ENCODE measurements at regions not wholly inside any gene's neighbourhood (a gene's known extent, or its start where the extent isn't known, plus 50 kb on each side); places are given as distances from the start of the nearest gene placed in this dataset.
"Not testable (repeated sequence)": the region's sequence is repeated elsewhere in the genome, so short reads cannot be mapped to it uniquely, and the experiment has no call there.

GRCh38 chr6:79408256-79408974, 128.8 kb downstream of the LCA5 start:
- DNase-seq (ENCODE audit: low spot score) (no peak), ATAC-seq (no peak)
- H3K36me3 Mint-ChIP-seq: no peaks in the 10 kb centered on the region
- no peaks in the 10 kb centered on the region for H3K9me3 Mint-ChIP-seq
- H3K4me3 Mint-ChIP-seq: no peak overlapping the region
- H3K27ac Mint-ChIP-seq: no peak overlapping the region
- no peaks in the 10 kb centered on the region for H3K27me3 Mint-ChIP-seq
- no peaks in the 10 kb centered on the region for H3K4me1 Mint-ChIP-seq (ENCODE audit: low read depth in 2 of 2)

- no peak overlapping the region for H3K4me3 Mint-ChIP-seq
- H3K36me3 Mint-ChIP-seq: no peaks in the 10 kb centered on the region
- H3K27me3 Mint-ChIP-seq: no peaks in the 10 kb centered on the region
- no peaks in the 10 kb centered on the region for H3K4me1 Mint-ChIP-seq (ENCODE audit: low read depth in 2 of 2)
- H3K9me3 Mint-ChIP-seq: no peaks in the 10 kb centered on the region
- no peak for DNase-seq (ENCODE audit: low spot score)
- no peak for ATAC-seq
- no peak overlapping the region for H3K27ac Mint-ChIP-seq
Observed at GRCh38 chr6:79404677-79405076, 132.6 kb downstream of the LCA5 start.

- DNase-seq (ENCODE audit: low spot score) (no peak), ATAC-seq (no peak)
- Mint-ChIP-seq H3K4me3 (no peak overlapping the region), H3K27me3 (no peaks in the 10 kb centered on the region), H3K4me1 (ENCODE audit: low read depth in 2 of 2) (no peaks in the 10 kb centered on the region), H3K27ac (no peak overlapping the region), H3K9me3 (no peaks in the 10 kb centered on the region), H3K36me3 (no peaks in the 10 kb centered on the region)
Observed at GRCh38 chr6:79404261-79404660, 133.0 kb downstream of the LCA5 start.

DNA sequence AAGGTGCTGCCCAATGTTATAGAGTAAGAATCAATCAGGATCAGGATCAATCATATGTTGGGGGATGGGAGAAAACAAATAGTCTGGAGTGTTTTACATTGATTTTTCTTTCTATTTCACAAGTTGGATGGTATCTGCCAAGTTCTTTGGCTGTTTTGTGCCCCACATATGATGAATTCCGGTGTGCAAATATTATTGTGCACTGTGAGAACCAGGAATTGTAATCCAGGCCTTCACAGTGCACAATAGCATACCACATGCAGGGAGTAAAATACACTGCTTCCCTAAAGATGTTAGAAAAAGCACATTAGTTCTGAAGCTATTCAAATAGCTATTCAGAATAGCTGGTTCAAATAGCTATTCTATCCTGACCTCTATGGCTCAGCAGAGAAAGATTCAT, 133.7 kb downstream of the LCA5 start:
- ATAC-seq: no peak
- no peaks in the 10 kb centered on the region for H3K9me3 Mint-ChIP-seq
- H3K4me3 Mint-ChIP-seq: no peak overlapping the region
- H3K36me3 Mint-ChIP-seq: no peaks in the 10 kb centered on the region
- no peaks in the 10 kb centered on the region for H3K4me1 Mint-ChIP-seq (ENCODE audit: low read depth in 2 of 2)
- H3K27me3 Mint-ChIP-seq: no peaks in the 10 kb centered on the region
- no peak for DNase-seq (ENCODE audit: low spot score)
- H3K27ac Mint-ChIP-seq: no peak overlapping the region

DNA sequence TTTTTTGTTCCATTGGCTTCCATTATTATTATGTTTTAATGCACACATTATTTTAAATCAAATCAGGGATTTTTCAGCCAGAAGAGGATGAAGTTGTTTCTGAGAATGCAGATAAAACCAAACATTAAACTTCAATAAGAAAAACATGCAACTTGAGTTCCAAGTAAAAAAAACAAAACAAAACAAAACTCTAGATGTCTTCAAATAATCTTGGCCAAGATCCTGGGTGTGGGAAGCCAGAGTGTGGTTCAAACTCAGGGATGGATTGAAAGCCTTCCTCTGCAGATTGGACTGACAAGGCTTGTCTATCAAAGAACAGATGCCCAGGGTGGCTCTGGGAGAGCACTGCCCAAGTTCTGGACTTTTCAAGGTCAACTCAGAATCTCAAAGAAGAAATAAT, 134.1 kb downstream of the LCA5 start:
- no peaks in the 10 kb centered on the region for H3K27me3 Mint-ChIP-seq
- DNase-seq (ENCODE audit: low spot score) (no peak), ATAC-seq (no peak)
- H3K4me3 Mint-ChIP-seq: no peak overlapping the region
- H3K36me3 Mint-ChIP-seq: no peaks in the 10 kb centered on the region
- no peak overlapping the region for H3K27ac Mint-ChIP-seq
- H3K9me3 Mint-ChIP-seq: no peaks in the 10 kb centered on the region
- H3K4me1 Mint-ChIP-seq (ENCODE audit: low read depth in 2 of 2): no peaks in the 10 kb centered on the region

- Mint-ChIP-seq H3K4me1 (ENCODE audit: low read depth in 2 of 2) (no peaks in the 10 kb centered on the region), H3K36me3 (no peaks in the 10 kb centered on the region), H3K4me3 (no peak overlapping the region), H3K9me3 (peaks cover 7% of the 10 kb centered on the region), H3K27ac (no peak overlapping the region), H3K27me3 (no peaks in the 10 kb centered on the region)
- DNase-seq (ENCODE audit: low spot score): no peak
- no peak for ATAC-seq
Observed at GRCh38 chr6:79399499-79399898, 137.7 kb downstream of the LCA5 start.

DNA sequence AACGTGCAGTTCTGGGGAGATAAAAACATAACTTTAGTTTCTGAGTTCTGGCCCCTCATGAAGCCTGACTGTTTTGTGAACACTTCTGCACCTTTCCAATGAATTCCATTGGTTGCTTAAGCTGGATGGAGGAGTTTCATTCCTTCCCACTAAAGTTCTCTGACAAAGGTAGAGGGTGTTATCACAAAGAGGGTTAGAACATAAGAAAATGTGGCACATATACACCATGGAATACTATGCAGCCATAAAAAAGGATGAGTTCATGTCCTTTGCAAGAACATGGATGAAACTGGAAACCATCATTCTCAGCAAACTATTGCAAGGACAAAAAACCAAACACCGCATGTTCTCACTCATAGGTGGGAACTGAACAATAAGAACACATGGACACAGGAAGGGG, 138.6 kb downstream of the LCA5 start:
- not testable (repeated sequence) for ATAC-seq; DNase-seq (ENCODE audit: low spot score); H3K36me3 Mint-ChIP-seq; H3K4me1 Mint-ChIP-seq (ENCODE audit: low read depth in 2 of 2); H3K27ac Mint-ChIP-seq; H3K4me3 Mint-ChIP-seq; H3K27me3 Mint-ChIP-seq
- peaks cover 10% of the 10 kb centered on the region for H3K9me3 Mint-ChIP-seq

- Mint-ChIP-seq H3K9me3 (peaks cover 12% of the 10 kb centered on the region), H3K27ac (no peak overlapping the region), H3K4me1 (ENCODE audit: low read depth in 2 of 2) (no peaks in the 10 kb centered on the region), H3K36me3 (no peaks in the 10 kb centered on the region), H3K4me3 (no peak overlapping the region), H3K27me3 (no peaks in the 10 kb centered on the region)
- no peak for ATAC-seq
- DNase-seq (ENCODE audit: low spot score): no peak
Observed at GRCh38 chr6:79396625-79397024, 140.6 kb downstream of the LCA5 start.

DNA sequence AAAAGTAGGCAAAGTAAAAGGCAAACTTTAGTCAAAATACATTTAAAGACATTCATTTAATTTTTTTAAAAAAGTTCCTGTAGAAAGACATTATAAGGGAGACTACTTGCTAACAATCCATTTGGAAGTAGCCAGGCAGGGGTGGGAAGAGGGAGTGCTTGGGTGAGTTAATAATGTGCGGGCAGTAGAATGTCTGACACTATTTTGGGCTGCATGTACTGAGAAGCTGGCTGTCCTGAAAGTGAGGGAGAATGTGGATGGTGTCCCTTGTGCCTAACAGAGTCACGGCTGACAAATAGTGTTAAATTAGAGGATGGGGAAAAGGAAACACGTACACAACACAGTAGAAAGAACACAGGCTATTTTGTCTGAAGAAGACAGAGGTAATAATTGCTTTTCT, 142.5 kb downstream of the LCA5 start:
- no peaks in the 10 kb centered on the region for H3K36me3 Mint-ChIP-seq
- H3K4me1 Mint-ChIP-seq (ENCODE audit: low read depth in 2 of 2): no peaks in the 10 kb centered on the region
- ATAC-seq (no peak), DNase-seq (ENCODE audit: low spot score) (no peak)
- H3K9me3 Mint-ChIP-seq: peaks cover 12% of the 10 kb centered on the region
- no peak overlapping the region for H3K4me3 Mint-ChIP-seq
- H3K27me3 Mint-ChIP-seq: no peaks in the 10 kb centered on the region
- no peak overlapping the region for H3K27ac Mint-ChIP-seq

DNA sequence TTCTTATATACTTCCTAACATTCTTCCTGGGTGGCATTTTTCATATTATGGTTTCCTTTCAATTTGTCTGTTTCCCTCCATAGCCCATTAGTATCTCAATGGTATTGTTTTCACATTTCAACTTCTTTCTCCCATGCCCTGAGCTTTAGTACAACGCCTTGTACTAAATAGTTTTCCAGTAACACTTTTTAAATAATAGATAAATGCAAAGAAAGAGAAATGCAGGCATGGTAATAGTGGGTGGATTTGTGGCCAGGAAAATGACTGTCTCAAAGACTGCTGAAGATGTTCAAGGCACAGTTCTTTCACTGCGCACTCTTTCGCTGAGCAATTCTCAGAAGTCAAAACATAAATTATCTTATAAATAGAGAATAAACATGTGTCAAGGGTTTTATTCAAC, 145.1 kb downstream of the LCA5 start:
- no peak overlapping the region for H3K4me3 Mint-ChIP-seq
- peaks cover 5% of the 10 kb centered on the region for H3K36me3 Mint-ChIP-seq
- no peaks in the 10 kb centered on the region for H3K27me3 Mint-ChIP-seq
- no peak overlapping the region for H3K27ac Mint-ChIP-seq
- DNase-seq (ENCODE audit: low spot score) (no peak), ATAC-seq (no peak)
- peaks cover 14% of the 10 kb centered on the region for H3K9me3 Mint-ChIP-seq
- H3K4me1 Mint-ChIP-seq (ENCODE audit: low read depth in 2 of 2): no peaks in the 10 kb centered on the region

GRCh38 chr6:79391480-79391879, 145.8 kb downstream of the LCA5 start:
- Mint-ChIP-seq H3K4me3 (no peak overlapping the region), H3K9me3 (peaks cover 9% of the 10 kb centered on the region), H3K36me3 (peaks cover 5% of the 10 kb centered on the region)

DNA sequence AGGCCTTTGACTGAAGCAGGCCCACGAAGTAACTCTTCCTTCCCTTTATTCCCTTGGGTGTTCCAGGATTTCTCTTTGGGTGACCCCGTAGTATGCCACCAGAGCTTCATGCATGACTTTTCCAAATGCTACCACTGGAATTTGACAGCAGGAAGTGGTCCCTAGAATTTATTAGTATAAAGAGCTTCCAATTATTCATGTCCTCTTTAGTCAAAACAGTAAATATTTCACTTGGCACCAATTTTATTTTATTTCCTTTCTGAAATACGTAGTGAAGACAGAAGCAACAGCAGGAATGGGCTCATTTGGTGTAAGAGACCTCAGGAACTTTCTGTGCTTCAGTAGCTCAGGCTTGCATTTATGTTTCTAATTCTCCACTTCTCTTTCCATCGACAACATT, 151.3 kb downstream of the LCA5 start:
- no peak overlapping the region for H3K4me3 Mint-ChIP-seq
- H3K9me3 Mint-ChIP-seq: peaks cover 5% of the 10 kb centered on the region
- H3K27ac Mint-ChIP-seq: no peak overlapping the region
- peaks cover 5% of the 10 kb centered on the region for H3K36me3 Mint-ChIP-seq
- no peaks in the 10 kb centered on the region for H3K27me3 Mint-ChIP-seq
- no peak for DNase-seq (ENCODE audit: low spot score)
- H3K4me1 Mint-ChIP-seq (ENCODE audit: low read depth in 2 of 2): no peaks in the 10 kb centered on the region
- ATAC-seq: no peak

More at GRCh38 chr6:79391480-79391879, 145.8 kb downstream of the LCA5 start:
- ATAC-seq (no peak), DNase-seq (ENCODE audit: low spot score) (no peak)
- Mint-ChIP-seq H3K27me3 (no peaks in the 10 kb centered on the region), H3K4me1 (ENCODE audit: low read depth in 2 of 2) (no peaks in the 10 kb centered on the region), H3K27ac (no peak overlapping the region)

- no peak overlapping the region for H3K4me3 Mint-ChIP-seq
- peaks cover 5% of the 10 kb centered on the region for H3K9me3 Mint-ChIP-seq
- ATAC-seq: no peak
- peaks cover 5% of the 10 kb centered on the region for H3K36me3 Mint-ChIP-seq
- no peak overlapping the region for H3K27ac Mint-ChIP-seq
- H3K27me3 Mint-ChIP-seq: no peaks in the 10 kb centered on the region
- H3K4me1 Mint-ChIP-seq (ENCODE audit: low read depth in 2 of 2): no peaks in the 10 kb centered on the region
- no peak for DNase-seq (ENCODE audit: low spot score)
Observed at GRCh38 chr6:79385333-79385732, 150.9 kb upstream of the HMGN3 start.

DNA sequence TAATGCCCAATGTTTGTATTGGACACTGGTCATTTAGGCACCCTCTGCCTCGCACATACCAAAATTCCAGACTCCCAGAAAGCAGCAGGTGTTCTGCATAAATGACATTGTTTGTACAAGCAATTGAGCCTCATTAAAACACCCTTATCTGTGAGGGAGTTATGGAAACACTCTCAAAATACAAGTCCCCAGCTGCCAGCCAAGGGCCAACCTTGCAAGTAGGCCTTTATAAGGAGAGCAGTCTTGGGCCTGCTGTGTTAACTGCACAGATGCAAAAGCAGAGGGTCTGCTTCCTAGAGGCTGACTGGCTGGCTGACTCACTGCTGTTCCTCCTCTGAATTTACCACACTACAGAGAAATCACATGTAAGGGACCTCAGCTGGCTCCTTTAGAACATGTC, 150.4 kb upstream of the HMGN3 start:
- H3K27ac Mint-ChIP-seq: no peak overlapping the region
- H3K36me3 Mint-ChIP-seq: peaks cover 5% of the 10 kb centered on the region
- ATAC-seq (no peak), DNase-seq (ENCODE audit: low spot score) (no peak)
- H3K4me1 Mint-ChIP-seq (ENCODE audit: low read depth in 2 of 2): no peaks in the 10 kb centered on the region
- H3K27me3 Mint-ChIP-seq: no peaks in the 10 kb centered on the region
- H3K9me3 Mint-ChIP-seq: peaks cover 5% of the 10 kb centered on the region
- H3K4me3 Mint-ChIP-seq: no peak overlapping the region

DNA sequence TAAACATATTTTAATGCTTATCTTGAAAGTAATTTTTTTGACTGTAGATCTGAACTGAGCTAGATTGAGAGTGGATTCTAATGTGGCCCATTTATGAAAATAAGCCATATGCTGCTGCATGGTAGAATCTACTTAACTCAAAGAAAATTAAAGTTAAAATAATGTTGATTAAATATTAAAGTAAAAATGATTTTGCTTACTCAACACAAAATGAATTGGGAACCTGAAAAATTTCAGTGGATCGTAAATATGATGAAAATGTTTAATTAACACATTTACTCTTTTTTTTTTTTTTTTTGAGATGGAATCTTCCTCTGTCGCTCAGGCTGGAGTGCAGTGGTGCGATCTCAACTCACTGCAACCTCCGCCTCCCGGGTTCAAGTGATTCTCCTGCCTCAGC, 144.5 kb upstream of the HMGN3 start:
- peaks cover 3% of the 10 kb centered on the region for H3K9me3 Mint-ChIP-seq
- DNase-seq (ENCODE audit: low spot score) (no peak), ATAC-seq (no peak)
- H3K36me3 Mint-ChIP-seq: no peaks in the 10 kb centered on the region
- H3K4me1 Mint-ChIP-seq (ENCODE audit: low read depth in 2 of 2): no peaks in the 10 kb centered on the region
- H3K4me3 Mint-ChIP-seq: no peak overlapping the region
- H3K27me3 Mint-ChIP-seq: no peaks in the 10 kb centered on the region
- no peak overlapping the region for H3K27ac Mint-ChIP-seq

All from natural killer cell treated with Interleukin-12 subunit alpha and Interleukin-12 subunit beta and Interleukin-15 and Interleukin-18, amount 100 ng/mL, for 72 hours (primary cell).